ENCODE measurements at regions not wholly inside any gene's neighbourhood (a gene's known extent, or its start where the extent isn't known, plus 50 kb on each side); places are given as distances from the start of the nearest gene placed in this dataset.

GRCh38 chr4:124177647-124178425 is 534.7 kb downstream of the ANKRD50 start:
- no peak for DNase-seq (ENCODE audit: low read depth)

DNA sequence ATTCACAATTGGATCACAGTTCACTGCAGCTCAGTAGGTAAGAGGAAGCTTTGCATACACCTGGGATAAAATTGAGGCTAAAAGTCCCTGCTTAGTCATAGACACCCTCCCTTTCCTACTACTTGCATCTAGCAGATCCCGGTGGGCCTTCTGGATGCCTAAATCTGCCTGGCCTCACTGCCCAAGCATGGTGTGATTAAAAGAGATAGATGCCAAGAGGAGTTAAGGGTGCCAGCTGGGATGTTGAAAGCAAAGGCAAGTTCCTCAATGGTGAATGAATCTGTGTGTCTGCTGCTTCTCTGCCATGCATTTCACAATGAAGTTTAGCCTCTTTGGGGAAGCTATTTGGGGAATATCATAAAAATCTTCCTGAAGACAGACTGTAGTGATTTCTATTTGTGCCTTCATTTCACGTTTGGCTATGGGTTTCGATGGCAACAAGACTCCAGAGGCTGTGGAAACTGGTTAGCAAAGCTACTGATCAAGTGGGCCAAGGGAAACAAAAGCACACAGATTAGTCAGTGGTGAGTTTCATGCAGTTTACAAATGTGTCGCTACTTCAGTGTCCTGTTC is 534.0 kb downstream of the ANKRD50 start:
- no peak for DNase-seq (ENCODE audit: low read depth)

DNA sequence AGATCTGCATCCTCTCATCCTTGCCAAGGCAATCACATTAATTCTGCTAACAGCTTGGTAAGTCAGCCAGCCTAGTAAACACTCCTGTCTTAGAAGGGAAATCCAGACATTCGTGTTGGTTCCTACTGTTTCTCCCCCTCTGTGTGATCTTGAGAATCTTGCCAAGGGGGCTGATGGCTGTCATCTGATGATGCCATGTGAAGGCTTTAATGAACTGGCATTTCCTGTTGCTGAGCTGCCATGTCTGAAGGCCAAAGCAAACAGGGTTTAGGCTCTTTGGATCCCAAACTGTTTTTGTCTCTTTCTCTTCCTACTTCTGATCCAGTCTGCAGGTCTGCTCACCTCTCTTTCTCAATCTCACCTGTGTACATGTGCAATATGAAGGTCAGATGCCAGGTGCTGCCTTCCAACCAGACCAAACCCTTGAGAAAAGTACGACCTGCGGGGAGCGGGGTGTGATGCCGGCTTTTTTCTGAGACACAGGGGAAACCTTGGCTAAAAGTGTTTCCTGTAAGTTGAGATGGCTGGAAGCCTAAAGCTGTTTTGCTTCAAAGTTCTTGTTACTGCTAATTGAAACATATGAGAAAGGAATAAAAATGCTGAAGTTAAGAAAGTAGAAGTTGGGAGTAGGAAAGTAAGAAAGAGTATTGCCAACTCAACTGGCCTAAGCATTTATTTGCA is 532.9 kb downstream of the ANKRD50 start:
- DNase-seq (ENCODE audit: low read depth), result no peak

- no peak for DNase-seq (ENCODE audit: low read depth)
Observed at GRCh38 chr4:124181039-124181438, 531.5 kb downstream of the ANKRD50 start.

DNA sequence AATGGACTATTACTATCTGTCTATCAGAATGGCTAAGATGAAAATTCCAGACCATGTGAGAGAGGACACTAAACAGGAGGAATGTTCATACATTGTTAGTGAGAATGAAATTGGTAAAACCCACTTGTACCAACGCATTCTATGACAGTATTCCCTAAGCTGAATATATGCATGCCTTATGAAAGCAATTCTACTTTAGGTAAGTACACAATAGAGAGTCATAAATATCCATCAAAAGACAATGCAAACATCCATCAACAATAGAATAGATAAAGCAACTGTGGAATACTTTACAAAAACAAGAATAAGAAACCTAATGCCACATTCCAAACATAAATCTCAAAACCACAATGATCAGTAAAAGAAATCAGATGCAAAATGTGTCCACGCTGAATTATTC is 529.3 kb downstream of the ANKRD50 start:
- no peak for DNase-seq (ENCODE audit: low read depth)

GRCh38 chr4:124183926-124184325 is 528.6 kb downstream of the ANKRD50 start:
- DNase-seq (ENCODE audit: low read depth), result no peak

DNA sequence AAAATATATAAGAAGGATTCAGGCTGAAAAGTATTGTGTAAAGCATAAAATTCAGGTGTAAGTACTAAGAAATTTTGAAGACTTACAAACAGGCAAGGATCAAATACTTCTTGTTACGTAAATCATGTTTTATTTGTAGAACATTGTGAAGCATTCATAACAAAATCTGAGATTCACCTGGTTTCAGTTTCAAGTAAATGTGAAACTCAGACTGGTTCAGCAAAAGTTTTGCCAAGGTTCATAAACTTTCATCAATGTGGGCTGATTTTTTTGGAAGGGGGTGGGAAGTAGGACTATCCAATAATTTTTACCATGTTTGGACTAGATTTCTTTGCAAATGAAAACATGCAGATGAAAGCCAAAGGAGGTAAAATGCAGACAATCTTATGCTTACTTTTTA is 527.7 kb downstream of the ANKRD50 start:
- DNase-seq (ENCODE audit: low read depth), result no peak

DNA sequence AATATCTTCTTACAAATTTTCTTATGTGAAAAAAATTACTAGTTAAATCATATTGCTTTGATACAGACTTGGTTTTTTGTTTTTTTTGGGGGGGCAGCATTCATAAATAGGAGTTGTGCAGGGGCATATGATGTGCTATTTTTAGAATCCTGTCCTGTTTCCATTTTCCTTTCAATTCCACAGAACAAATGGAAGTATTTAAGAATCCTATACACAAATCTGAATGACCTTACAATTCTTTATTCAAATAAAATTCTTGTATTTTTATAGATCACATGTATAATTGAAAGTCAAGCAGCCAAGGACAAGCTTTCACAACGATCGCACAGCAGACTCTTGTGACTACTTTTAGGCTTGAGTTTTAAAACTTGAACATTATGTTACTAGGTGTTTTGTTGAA is 523.9 kb downstream of the ANKRD50 start:
- no peak for DNase-seq (ENCODE audit: low read depth)

GRCh38 chr4:124189545-124189944 is 523.0 kb downstream of the ANKRD50 start:
- no peak for DNase-seq (ENCODE audit: low read depth)

DNA sequence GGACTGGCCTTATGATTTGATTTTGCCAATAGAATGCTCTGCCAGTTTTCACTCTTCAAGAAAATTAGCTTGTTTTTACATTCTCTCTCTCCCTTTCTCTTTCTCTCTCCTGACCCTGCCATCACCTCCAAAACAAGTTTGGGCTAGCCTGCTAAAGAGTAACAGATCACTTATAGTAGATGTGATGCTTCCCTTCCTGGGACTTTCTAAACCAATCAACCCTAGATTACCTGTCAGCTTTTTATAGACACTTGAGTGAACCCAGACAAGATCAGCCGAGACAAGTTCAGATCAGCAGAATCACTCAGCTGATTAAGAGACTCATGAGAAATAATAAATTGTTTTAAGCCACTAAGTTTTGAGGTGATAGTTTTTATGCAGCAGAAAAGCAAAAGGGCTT is 521.2 kb downstream of the ANKRD50 start:
- DNase-seq (ENCODE audit: low read depth), result no peak

GRCh38 chr4:124192544-124192943 is 520.0 kb downstream of the ANKRD50 start:
- no peak for DNase-seq (ENCODE audit: low read depth)

DNA sequence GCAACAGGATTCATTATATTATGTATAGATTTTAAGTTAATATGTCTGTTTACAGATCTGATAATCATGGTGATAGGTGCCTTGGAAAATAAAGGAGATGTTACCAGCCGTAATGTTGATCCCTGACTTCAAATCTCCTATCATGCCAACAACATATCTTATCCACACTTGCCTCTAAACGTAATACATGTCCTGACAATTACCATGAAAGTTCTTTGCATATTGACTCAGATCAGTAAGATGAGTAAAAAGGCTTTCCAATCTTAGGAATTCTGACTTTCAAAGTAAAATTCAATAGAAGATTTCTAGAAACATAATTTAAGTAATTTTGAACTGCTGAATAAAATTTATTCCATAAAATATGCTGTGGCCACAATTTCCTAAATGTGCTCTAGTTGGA is 513.3 kb downstream of the ANKRD50 start:
- no peak for DNase-seq (ENCODE audit: low read depth)

DNA sequence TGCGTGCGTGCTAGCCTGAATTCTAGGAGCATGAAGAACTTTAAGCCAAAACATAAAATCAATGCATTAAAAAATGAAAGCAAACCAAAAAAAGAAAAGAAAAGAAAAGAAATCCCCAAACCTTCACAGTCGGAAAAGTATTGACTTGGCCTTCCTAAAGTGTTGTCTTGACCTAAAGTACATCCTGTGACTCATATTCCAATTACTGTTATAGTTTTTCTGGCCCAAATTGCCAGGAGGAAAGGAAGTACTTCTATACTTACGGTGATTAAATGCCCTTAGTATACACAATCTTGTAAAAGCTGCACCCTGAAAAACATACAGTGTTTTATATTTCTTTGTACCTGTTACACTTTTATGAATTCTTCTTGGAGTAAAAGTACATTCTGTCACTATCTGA is 512.8 kb downstream of the ANKRD50 start:
- no peak for DNase-seq (ENCODE audit: low read depth)

DNA sequence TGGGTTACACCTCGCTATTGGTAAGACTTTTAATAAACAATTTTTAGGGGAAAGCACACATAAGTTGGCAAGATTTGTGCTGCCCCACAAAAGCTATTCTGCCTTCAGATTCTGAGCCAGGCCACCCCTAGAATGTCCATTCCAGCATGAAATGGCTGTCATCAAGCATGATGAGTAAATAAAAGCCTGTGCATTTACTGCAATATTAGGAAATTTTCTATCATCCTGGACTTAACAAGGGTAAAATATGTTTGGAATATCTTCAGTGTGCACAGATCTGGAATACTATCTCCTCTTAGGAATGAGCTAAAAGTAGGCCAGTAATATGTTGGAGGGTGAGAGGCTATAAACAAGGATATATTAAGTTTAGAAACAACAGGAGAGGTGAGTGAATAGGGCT is 510.9 kb downstream of the ANKRD50 start:
- DNase-seq (ENCODE audit: low read depth), result no peak

GRCh38 chr4:124202099-124202498 is 510.4 kb downstream of the ANKRD50 start:
- no peak for DNase-seq (ENCODE audit: low read depth)

DNA sequence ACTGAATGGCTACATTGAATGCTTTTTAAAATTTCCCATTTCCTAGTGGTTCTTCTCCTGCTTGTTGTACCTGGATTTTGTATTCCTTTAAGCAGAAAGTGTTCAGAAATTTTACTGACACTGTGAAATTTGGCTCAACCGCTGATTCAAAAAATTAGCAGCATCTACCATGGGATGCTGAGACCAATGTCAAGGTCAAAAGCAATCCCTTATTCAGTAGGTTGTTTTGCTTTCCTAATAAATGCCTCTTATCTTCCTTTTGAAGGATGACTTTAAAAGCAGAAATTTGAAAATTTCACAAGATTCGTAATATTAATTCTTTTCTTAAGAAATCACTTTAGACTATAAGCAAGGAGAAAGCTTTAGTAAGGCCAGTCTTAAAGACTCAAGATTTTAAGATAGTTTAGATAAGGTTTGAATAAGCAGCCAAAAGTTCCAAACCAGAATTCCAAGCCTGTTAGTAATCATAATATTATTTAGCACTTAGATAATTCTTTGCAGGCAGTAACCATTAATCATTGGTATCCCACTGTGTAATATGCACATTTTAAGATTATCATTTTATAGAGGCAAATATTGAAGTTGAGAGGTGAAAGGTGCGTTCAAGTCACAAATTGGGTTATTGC is 508.8 kb downstream of the ANKRD50 start:
- no peak for DNase-seq (ENCODE audit: low read depth)

DNA sequence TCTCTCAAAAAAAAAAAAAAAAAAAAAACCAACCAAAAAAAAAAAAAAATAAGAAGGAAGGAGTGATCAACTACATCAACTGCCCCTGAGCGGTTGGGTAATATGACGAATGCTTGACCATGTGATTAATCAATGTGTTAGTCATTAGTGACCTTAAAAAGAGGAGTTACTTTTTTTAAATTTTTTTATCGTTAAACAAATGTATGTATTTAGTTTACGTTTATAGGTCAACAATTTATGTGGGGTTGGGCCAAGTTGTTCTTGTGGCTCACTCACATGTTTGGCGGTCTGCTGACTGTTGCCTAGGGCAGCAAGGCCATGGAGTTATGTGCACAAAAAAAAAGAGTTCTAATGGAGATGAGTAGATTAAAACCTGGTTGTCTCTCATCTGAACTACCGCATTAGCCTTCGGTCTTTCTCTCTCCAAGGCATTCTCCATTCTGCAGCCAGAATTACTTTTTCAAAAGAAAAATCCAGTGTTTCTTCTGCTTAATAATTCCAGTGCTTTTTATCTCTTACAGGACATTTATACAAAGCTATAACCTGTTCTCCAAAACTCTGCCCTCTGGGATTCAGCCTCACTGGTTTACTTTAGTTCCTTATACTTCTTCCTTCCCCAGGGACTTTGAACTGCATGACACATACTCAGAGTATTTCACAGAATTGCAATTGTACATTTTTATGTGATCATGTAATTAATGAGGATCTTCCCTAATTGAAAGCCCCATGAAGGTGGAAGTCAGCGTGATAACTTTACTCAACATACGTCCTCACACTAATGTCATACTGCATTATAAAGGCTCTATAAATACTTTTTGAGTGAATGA is 505.5 kb downstream of the ANKRD50 start:
- no peak for DNase-seq (ENCODE audit: low read depth)

DNA sequence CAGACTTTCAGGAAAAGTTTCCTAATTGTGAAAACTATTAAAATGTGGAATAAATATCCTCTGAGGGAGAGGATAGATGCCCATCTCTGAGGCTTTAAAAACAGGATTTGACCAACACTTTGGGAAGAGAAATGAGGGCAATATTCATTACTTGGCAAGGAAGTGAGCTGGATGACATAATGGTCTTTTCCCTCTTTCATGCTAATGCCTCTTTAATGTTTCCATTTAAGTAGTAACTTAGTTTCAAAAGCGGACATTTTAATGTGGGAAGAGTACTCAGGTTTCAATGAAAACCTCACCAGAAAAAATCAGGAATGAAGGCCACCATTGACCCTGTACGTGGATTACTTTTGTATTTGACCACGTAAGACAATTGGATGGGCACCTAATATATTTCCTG is 503.3 kb downstream of the ANKRD50 start:
- DNase-seq (ENCODE audit: low read depth), result no peak

- no peak for DNase-seq (ENCODE audit: low read depth)
Observed at GRCh38 chr4:124209626-124210025, 502.9 kb downstream of the ANKRD50 start.

GRCh38 chr4:124210746-124211145 is 501.8 kb downstream of the ANKRD50 start:
- no peak for DNase-seq (ENCODE audit: low read depth)

GRCh38 chr4:124212815-124213630 is 499.5 kb downstream of the ANKRD50 start:
- no peak for DNase-seq (ENCODE audit: low read depth)
